ENCODE measurements at regions not wholly inside any gene's neighbourhood (a gene's known extent, or its start where the extent isn't known, plus 50 kb on each side); places are given as distances from the start of the nearest gene placed in this dataset.

GRCh38 chr6:96743496-96743895 lies 93.8 kb downstream of the GPR63 start:
- DNase-seq, result no peak

GRCh38 chr6:96742702-96743101 lies 94.6 kb downstream of the GPR63 start:
- DNase-seq, result peak; percentile 71

DNA sequence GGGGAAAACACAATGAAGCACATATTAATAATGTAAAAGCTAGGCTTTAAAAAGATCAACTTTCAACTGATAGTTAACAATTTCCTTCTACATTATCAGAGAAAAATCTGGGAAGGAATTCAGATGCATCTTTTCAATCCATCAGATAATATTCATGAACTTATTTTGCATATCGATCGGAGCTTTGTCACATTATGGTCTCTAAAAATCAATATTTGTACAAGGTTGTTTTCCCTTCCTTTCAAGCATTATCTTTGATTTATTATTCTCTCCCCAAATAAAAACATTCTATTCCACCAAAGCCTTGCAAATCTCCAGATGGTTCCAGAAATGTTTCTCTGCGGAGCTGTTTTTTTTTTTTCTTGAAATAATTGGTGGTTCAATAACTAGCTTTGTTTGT lies 101.9 kb downstream of the GPR63 start:
- no peak for DNase-seq

DNA sequence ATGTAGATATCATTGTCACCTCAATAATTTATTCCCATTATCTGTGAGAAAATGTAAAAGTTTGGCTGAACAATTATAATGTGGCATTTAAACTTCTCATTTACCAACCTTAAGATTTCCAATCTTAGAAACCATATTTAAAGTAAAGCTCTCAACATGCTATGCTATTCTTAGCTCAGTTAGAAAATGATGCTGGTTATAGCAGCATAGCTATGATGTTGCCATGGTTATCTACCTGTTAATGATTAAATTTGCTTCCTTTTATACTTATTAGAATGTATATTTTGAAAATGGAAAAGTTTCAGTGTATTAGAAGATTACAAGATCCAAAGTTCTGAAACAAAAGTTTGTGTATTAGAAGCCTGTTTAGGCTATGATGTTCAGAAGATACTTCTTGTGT lies 110.1 kb downstream of the GPR63 start:
- DNase-seq, result no peak

GRCh38 chr6:96725296-96725695 lies 112.0 kb downstream of the GPR63 start:
- DNase-seq, result no peak

- DNase-seq, result no peak
These were observed 112.6 kb downstream of the GPR63 start for GRCh38 chr6:96724641-96725040.

DNA sequence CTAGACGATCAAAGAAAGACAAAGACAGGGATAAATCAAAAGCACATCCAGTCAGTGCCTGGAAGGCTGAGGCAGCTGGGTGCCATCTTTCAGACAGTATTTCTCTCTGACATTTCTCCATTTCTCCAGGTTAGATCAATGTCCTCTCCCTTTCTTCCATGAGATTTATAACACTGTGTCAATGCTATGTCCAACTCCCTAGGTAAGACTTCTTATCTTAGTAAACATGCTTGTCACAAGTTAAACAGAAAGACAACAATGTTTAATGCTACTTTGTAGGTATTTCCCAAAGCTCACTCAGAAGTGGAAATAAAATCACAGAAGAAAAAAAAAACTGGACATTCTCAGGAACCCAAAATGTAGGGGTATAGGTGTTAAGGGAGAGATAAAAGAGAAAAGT lies 113.9 kb downstream of the GPR63 start:
- DNase-seq, result no peak

DNA sequence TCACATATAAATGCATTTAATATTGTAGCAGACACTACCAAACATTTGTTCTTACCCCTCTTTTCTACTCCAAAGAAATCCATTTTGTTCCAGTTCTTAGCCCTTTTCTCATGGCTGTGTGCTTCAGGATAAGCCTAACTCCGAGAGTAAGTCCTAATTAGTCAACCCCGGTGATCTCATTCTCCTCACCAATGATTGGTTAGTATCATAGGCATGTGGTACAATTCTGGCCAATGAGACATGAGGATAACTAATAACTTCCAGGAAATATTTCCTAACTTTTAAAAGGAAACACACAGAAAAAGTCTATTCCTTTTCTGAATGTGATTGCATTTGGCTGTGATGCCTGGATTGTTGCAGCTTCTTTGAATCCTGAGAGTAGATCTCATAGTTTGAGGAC lies 116.0 kb downstream of the GPR63 start:
- no peak for DNase-seq

DNA sequence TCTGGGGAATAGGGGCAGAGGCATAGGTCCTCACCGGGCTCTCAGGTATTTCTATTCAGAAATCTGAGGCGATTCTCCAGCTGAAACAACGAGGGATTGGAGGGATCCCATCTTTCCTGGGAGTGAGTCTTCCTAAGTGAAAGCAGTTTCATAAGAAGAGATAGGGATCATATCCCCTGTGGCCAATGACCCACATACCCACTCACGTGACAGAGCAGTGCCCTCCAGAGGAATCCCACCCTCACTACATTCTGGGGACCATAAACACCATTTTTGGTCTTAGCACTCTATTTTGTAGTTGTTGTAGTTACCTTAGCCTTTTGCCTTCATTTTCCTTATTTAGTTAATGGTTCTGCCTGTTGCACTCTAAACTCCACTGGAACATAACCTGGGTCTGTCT lies 121.1 kb downstream of the GPR63 start:
- DNase-seq, result peak; percentile 25

- no peak for DNase-seq
These were observed 121.7 kb downstream of the GPR63 start for GRCh38 chr6:96715608-96716007.

GRCh38 chr6:96704713-96705112 lies 132.6 kb downstream of the GPR63 start:
- no peak for DNase-seq

DNA sequence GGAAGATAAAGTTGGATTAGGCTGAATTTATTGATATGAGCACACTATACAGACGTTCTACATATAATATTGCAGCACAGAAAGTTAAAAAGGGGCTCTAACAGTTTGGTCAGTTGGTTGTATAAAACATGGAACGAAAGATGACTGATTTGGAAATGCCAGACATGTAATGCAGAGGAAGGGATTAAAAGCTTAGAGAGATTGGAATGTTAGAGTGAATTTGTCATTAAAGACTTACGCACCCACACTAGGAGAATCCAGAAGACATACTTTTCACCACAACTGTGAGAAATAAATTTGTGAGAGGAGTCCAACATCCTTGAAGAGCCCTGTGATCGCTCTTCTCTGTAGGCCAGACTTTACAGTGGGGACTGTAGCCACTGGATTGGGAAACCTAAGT lies 134.7 kb downstream of the GPR63 start:
- DNase-seq, result no peak

DNA sequence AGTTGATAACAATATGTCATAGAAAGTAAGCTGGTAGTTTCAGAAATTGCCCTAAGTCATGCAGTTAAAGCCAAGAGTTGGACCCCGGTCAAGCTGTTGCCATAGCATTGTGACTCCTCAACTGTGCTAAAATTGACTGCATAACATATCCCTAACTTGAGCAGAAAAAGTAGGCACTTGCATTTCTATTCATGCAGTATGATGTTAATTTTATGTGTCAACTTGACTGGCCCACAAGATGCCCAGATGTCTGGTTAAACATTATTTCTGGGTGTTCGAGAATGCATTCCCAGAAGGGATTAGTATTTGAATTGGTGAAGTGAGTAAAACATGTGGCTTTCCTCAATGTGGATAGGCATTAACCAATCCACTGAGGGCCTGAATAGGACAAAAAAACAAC lies 136.4 kb downstream of the GPR63 start:
- DNase-seq, result no peak

- DNase-seq, result peak; percentile 77
These were observed 131.5 kb downstream of the FHL5 start for GRCh38 chr6:96694429-96694828.

GRCh38 chr6:96687121-96687520 lies 124.2 kb downstream of the FHL5 start:
- no peak for DNase-seq

- DNase-seq, result no peak
These were observed 122.8 kb downstream of the FHL5 start for GRCh38 chr6:96685702-96686101.

DNA sequence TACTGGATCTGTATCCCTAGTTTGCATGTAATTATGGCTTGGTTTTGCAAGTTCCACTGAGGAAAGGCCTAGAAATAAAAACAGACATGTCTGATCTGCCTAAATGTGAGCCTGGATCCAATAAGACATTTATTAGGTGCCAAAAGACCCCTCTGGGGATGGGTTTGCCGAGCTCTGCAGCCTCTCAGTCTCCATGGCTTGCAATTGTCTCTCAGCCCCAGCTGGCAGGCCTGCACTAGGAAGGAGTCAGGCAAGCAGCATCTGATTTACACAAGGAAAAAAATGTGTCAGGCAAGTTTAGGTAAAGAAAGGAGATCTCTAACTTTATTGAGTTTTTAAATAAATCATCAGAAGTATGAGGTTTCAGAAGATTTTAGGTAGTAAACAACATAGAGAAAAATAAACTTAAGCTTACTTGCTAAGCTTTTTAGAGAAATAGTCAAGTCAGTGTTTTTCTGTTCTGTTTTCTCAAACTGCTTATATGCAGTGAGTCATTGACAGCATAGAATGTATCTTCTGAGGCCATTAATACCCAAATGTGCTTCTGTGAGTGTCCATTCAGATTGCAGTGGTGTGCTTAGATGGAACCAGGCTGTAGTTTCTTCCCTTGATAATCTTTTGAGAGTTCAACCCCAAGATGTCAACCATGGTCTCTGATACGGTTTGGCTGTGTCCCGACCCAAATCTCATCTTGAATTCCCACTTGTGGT lies 121.0 kb downstream of the FHL5 start:
- DNase-seq, result no peak

GRCh38 chr6:96682017-96682416 lies 119.1 kb downstream of the FHL5 start:
- DNase-seq, result no peak

GRCh38 chr6:96675597-96675996 lies 112.7 kb downstream of the FHL5 start:
- DNase-seq, result peak; percentile 7
